Cardiac muscle cell (in vitro differentiated cells and primary cell): ENCODE measurements at regions not wholly inside any gene's neighbourhood (a gene's known extent, or its start where the extent isn't known, plus 50 kb on each side); places are given as distances from the start of the nearest gene placed in this dataset.

Experiments
- DNase-seq, 2 donors: peaks; one replicate each; pipeline versions ENCODE4 v3.0.0 to v3.0.0-alpha.2; 2010 to 2017; ENCODE audit warnings: low read depth in 1 of 2, low spot score in 1 of 2
- H3K27ac ChIP-seq: fragments of 200-600 bp; sonication (generic); 2 replicates; pipeline ENCODE4 v1.5.1; 2016
- H3K27me3 ChIP-seq: fragments of 200-600 bp; sonication (generic); 2 replicates; pipeline ENCODE4 v1.6.0; 2016; ENCODE audit warnings: control low read depth
- H3K36me3 ChIP-seq: fragments of 200-600 bp; sonication (generic); 2 replicates; pipeline ENCODE4 v1.5.1; 2016; ENCODE audit warnings: control low read depth
- H3K4me1 ChIP-seq: fragments of 200-600 bp; sonication (generic); 2 replicates; pipeline ENCODE4 v1.8.1; 2017; ENCODE audit warnings: low read depth, mild to moderate bottlenecking, mixed run types
- H3K4me3 ChIP-seq: fragments of 200-600 bp; sonication (generic); 2 replicates; pipeline ENCODE4 v1.5.1; 2016; ENCODE audit warnings: mild to moderate bottlenecking
- H3K9me3 ChIP-seq: fragments of 200-600 bp; sonication (generic); 2 replicates; pipeline ENCODE4 v1.5.1; 2017; ENCODE audit warnings: low read depth, mild to moderate bottlenecking, control low read depth
- TF ChIP-seq, protein P1 (sequence below): IDR thresholded peaks from 2 replicates; pipeline ENCODE4 v1.5.1; 2012; ENCODE audit warnings: low read depth, mild to moderate bottlenecking, low read length

DNA sequence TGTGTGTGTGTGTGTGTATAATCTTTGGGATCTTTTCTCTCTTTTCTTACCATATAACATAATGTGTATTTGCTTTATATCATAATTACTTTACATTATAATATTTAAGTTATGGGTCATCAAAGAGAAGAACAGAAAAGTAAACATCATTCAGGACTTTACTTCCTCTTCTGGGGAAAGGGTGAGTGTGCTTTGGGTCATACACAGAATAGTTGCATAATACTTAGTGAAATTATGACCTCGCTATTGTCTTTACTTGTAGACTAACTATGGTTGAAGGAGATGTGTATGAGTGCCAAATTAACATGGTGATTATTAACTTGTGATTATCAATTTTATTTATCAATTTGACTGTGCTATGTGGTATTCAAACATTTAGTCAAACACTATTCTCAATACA lies 1086.9 kb downstream of the DIPK2A start:
- TF ChIP-seq, protein P1, sequence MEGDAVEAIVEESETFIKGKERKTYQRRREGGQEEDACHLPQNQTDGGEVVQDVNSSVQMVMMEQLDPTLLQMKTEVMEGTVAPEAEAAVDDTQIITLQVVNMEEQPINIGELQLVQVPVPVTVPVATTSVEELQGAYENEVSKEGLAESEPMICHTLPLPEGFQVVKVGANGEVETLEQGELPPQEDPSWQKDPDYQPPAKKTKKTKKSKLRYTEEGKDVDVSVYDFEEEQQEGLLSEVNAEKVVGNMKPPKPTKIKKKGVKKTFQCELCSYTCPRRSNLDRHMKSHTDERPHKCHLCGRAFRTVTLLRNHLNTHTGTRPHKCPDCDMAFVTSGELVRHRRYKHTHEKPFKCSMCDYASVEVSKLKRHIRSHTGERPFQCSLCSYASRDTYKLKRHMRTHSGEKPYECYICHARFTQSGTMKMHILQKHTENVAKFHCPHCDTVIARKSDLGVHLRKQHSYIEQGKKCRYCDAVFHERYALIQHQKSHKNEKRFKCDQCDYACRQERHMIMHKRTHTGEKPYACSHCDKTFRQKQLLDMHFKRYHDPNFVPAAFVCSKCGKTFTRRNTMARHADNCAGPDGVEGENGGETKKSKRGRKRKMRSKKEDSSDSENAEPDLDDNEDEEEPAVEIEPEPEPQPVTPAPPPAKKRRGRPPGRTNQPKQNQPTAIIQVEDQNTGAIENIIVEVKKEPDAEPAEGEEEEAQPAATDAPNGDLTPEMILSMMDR: no peak
- DNase-seq: no peak
- H3K4me1 ChIP-seq: no peaks in the 10 kb centered on the region
- H3K27ac ChIP-seq: no peak overlapping the region
- H3K4me3 ChIP-seq: no peak overlapping the region
- H3K27me3 ChIP-seq: no peaks in the 10 kb centered on the region
- no peaks in the 10 kb centered on the region for H3K36me3 ChIP-seq
- no peaks in the 10 kb centered on the region for H3K9me3 ChIP-seq

DNA sequence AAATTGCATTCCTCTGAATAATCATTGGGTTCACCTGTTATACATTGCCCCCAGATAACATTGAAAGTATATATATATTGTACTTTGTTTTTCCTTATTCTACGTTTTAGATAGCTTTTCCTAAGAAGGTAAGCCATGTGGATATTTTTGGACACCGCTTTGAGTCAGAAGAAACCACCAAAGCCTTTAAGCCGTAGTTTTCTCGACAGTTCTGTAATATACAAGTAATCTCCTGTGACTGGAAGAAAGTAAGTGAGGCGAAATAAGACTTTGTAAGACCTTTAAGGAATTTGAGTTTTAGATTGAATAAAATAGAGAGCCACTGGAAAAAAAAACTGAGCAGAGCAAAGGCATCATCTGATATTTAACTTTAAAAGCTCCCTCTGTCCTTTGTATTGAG lies 1092.0 kb downstream of the DIPK2A start:
- Histone ChIP-seq H3K27me3 (no peaks in the 10 kb centered on the region), H3K4me1 (no peaks in the 10 kb centered on the region), H3K4me3 (no peak overlapping the region), H3K36me3 (no peaks in the 10 kb centered on the region), H3K27ac (no peak overlapping the region), H3K9me3 (no peaks in the 10 kb centered on the region)
- TF ChIP-seq, protein P1: no peak
- no peak for DNase-seq

DNA sequence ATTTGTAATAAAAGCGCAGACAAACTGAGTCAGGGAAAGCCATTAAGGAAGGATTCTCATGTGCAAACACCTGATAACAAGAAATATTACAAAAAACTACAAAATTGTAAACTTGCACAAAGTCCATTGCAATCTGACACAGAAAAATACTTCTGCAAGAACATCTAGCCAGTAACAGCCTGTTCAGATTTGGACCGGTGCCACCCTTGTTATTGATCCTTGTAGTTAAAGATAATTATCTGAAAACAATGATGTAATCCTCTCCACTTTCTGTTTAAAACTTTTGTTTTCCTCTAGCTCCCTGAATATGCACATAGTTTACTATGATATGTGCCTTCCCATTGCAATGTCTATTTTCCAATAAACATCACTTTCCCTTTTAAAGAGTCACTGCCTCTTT lies 1090.2 kb downstream of the PLOD2 start:
- TF ChIP-seq, protein P1: no peak
- no peak for DNase-seq
- Histone ChIP-seq H3K27me3 (no peaks in the 10 kb centered on the region), H3K4me1 (no peaks in the 10 kb centered on the region), H3K4me3 (no peak overlapping the region), H3K36me3 (no peaks in the 10 kb centered on the region), H3K9me3 (no peaks in the 10 kb centered on the region), H3K27ac (no peak overlapping the region)

DNA sequence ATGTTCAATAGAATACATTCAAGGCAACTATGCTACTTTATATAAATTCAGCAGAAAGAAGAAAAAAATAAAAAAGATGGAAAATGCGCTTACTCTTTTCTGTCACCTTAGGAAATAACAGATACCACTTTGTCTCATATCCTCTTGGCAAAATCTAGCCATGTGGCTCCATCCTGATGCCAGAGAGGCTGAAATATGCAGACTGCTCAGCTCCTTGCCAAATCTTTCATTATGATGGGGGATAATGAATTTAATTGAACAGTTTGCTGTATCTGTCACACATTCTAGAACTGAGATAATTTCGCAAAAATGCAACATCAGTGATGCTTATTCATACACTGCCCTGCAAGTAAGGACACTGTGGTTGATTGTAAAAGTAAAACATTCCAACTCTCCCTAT lies 1081.5 kb downstream of the PLOD2 start:
- TF ChIP-seq, protein P1: no peak
- H3K27me3 ChIP-seq: no peaks in the 10 kb centered on the region
- no peaks in the 10 kb centered on the region for H3K4me1 ChIP-seq
- no peak for DNase-seq
- H3K9me3 ChIP-seq: no peaks in the 10 kb centered on the region
- H3K36me3 ChIP-seq: no peaks in the 10 kb centered on the region
- no peak overlapping the region for H3K4me3 ChIP-seq
- no peak overlapping the region for H3K27ac ChIP-seq

DNA sequence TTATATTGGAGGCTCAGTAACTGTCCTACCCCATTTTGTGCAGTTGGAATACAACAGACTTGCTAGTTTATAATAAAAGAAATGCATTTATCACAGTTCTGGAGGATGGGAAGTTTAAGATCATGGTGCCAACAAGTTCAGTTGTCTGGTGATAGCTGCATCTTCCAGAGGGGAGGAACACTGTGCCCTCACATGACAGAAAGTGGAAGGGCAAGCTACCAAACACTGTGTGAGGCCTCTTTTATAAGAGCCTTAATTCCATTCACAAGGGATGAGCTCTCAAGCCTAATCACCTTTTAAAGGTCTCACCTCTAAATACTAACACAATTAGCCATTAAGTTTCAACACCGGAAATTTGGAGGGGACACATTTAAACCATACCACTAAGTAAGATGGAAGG lies 1073.9 kb downstream of the PLOD2 start:
- Histone ChIP-seq H3K4me1 (peaks cover 29% of the 10 kb centered on the region), H3K4me3 (no peak overlapping the region), H3K36me3 (no peaks in the 10 kb centered on the region), H3K27me3 (no peaks in the 10 kb centered on the region), H3K27ac (peak overlapping the region; percentile 83), H3K9me3 (no peaks in the 10 kb centered on the region)
- TF ChIP-seq, protein P1: no peak
- DNase-seq: no peak

DNA sequence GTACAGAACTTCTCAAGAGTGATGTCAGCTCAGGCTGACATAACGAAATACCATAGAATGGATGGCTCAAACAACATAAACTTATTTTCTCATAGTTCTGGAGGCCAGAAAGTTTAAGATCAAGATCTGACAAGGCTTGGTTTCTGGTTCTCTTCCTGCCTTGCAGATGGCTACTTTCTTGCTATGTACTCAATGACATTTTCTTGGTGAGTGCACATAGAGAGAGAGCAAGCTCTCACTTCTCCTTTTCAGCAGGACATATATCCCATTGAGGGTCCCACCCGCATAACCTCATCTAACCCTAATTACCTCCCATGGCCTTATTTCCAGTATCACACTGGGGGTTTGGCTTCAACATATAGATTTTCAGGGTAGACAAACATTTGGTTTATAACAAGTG lies 1072.1 kb downstream of the PLOD2 start:
- no peak overlapping the region for H3K4me3 ChIP-seq
- DNase-seq: no peak

More for the DNA sequence above, 1072.1 kb downstream of the PLOD2 start:
- Histone ChIP-seq H3K4me1 (peaks cover 36% of the 10 kb centered on the region), H3K27ac (peak overlapping the region; percentile 79), H3K9me3 (no peaks in the 10 kb centered on the region), H3K27me3 (no peaks in the 10 kb centered on the region), H3K36me3 (no peaks in the 10 kb centered on the region)
- TF ChIP-seq, protein P1: no peak
